ENCODE measurements at regions not wholly inside any gene's neighbourhood (a gene's known extent, or its start where the extent isn't known, plus 50 kb on each side); places are given as distances from the start of the nearest gene placed in this dataset.

DNA sequence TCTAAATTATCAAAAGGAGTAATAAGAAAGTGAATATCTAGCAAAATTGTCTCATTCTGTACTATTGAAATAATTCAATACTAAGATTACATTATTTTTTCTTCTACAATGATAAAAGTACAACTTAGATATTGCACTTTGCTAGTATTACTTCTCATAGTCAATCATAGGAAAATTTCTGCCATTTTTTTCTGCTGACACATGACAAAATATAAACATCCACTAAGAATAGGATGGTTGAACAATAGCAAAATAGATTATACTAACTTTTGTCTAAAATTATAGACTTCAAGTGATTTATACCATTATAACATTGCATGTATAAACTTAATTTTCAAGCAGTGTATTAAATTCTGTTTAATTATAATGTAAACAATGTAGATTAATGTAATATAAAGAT, 540.2 kb downstream of the PDHA2 start:
- H3K27ac Mint-ChIP-seq (ENCODE audit: unreplicated experiment): no peak overlapping the region
- no peaks in the 10 kb centered on the region for H3K36me3 Mint-ChIP-seq (ENCODE audit: insufficient read depth, unreplicated experiment)
- H3K4me1 Mint-ChIP-seq (ENCODE audit: low read depth, unreplicated experiment): no peaks in the 10 kb centered on the region
- no peak overlapping the region for H3K4me3 Mint-ChIP-seq (ENCODE audit: low read depth, unreplicated experiment)
- H3K9me3 Mint-ChIP-seq (ENCODE audit: low read depth, unreplicated experiment): peaks cover 2% of the 10 kb centered on the region
- no TSS peak for BruUV-seq (replicated peaks)
- CTCF ChIA-PET: no interaction called here
- DNase-seq: no peak
- TF ChIP-seq, protein P1, sequence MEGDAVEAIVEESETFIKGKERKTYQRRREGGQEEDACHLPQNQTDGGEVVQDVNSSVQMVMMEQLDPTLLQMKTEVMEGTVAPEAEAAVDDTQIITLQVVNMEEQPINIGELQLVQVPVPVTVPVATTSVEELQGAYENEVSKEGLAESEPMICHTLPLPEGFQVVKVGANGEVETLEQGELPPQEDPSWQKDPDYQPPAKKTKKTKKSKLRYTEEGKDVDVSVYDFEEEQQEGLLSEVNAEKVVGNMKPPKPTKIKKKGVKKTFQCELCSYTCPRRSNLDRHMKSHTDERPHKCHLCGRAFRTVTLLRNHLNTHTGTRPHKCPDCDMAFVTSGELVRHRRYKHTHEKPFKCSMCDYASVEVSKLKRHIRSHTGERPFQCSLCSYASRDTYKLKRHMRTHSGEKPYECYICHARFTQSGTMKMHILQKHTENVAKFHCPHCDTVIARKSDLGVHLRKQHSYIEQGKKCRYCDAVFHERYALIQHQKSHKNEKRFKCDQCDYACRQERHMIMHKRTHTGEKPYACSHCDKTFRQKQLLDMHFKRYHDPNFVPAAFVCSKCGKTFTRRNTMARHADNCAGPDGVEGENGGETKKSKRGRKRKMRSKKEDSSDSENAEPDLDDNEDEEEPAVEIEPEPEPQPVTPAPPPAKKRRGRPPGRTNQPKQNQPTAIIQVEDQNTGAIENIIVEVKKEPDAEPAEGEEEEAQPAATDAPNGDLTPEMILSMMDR (IDR thresholded peaks at IDR 0.05; ENCODE audit: unreplicated experiment): no peak
- intact Hi-C loops (cut with micrococcal nuclease; ENCODE audit: unreplicated experiment): no loop called here
- H3K27me3 Mint-ChIP-seq (ENCODE audit: unreplicated experiment): no peaks in the 10 kb centered on the region

DNA sequence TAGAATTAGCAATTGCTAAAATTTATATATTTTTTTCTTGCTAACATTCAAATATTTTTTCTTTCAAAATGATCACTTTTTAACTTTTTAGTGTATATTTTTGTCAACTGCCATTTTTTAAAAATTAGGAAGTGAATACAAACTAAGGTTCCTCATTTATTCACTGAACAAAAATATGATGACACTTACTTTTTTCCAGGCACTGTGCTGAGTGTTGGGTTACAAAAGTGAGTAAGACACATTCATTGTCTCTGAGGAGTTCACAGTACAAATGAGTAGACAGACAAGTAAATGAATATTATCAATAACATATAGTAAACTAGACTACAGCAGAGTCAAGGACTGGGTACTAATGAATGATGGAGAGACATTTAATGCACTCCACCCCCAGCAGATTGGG, 543.5 kb downstream of the PDHA2 start:
- CTCF ChIA-PET: no interaction called here
- H3K27ac Mint-ChIP-seq (ENCODE audit: unreplicated experiment): no peak overlapping the region
- no peaks in the 10 kb centered on the region for H3K4me1 Mint-ChIP-seq (ENCODE audit: low read depth, unreplicated experiment)
- no peak overlapping the region for H3K4me3 Mint-ChIP-seq (ENCODE audit: low read depth, unreplicated experiment)
- H3K36me3 Mint-ChIP-seq (ENCODE audit: insufficient read depth, unreplicated experiment): no peaks in the 10 kb centered on the region
- peaks cover 2% of the 10 kb centered on the region for H3K9me3 Mint-ChIP-seq (ENCODE audit: low read depth, unreplicated experiment)
- no peaks in the 10 kb centered on the region for H3K27me3 Mint-ChIP-seq (ENCODE audit: unreplicated experiment)
- TF ChIP-seq, protein P1 (IDR thresholded peaks at IDR 0.05; ENCODE audit: unreplicated experiment): no peak
- intact Hi-C loops (cut with micrococcal nuclease; ENCODE audit: unreplicated experiment): no loop called here
- no TSS peak for BruUV-seq (replicated peaks)
- no peak for DNase-seq

DNA sequence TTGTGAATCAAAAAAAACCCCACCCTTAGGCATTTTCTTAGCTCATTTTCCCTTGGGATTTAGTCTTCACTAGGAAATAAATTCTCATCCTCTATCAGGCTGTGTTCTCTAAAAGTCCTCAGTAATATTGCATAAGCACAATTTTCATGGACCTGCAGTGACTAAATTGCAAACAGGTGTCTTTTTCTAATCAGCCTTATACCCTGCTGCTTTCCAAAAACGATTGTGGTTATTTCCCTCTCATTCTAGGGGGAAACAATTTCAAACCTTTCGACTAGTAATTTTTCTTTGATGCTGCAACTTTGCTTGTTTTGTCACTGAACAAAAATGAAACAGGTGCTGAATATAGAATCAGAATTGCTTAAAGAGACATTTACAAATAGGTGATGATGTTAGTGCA, 549.9 kb downstream of the PDHA2 start:
- no TSS peak for BruUV-seq (replicated peaks)
- Mint-ChIP-seq H3K9me3 (ENCODE audit: low read depth, unreplicated experiment) (peaks cover 2% of the 10 kb centered on the region), H3K27ac (ENCODE audit: unreplicated experiment) (no peak overlapping the region), H3K27me3 (ENCODE audit: unreplicated experiment) (no peaks in the 10 kb centered on the region), H3K4me1 (ENCODE audit: low read depth, unreplicated experiment) (no peaks in the 10 kb centered on the region), H3K4me3 (ENCODE audit: low read depth, unreplicated experiment) (no peak overlapping the region), H3K36me3 (ENCODE audit: insufficient read depth, unreplicated experiment) (no peaks in the 10 kb centered on the region)
- CTCF ChIA-PET: no interaction called here
- intact Hi-C loops (cut with micrococcal nuclease; ENCODE audit: unreplicated experiment): no loop called here
- TF ChIP-seq, protein P1 (IDR thresholded peaks at IDR 0.05; ENCODE audit: unreplicated experiment): no peak
- DNase-seq: no peak

DNA sequence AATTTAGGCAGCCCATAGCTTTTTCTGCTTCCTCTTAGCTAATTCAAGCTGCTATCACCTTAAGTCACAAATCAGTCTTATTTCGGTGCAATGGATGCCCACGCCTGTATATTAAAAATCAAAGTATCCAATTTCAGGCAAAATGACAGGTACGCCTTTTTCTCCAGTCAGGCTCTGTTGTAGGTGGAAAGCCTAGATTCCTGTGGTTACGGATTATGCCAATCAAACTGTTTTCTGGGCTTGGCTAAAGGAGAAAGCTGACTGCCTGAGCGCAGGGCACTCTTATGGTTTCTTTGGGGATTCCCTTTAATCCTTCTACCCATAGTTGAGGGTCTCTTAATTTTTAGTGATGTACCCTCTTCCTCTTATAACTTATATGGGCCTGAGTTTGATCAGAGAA, 550.5 kb downstream of the PDHA2 start:
- Mint-ChIP-seq H3K36me3 (ENCODE audit: insufficient read depth, unreplicated experiment) (no peaks in the 10 kb centered on the region), H3K4me3 (ENCODE audit: low read depth, unreplicated experiment) (no peak overlapping the region), H3K4me1 (ENCODE audit: low read depth, unreplicated experiment) (no peaks in the 10 kb centered on the region), H3K9me3 (ENCODE audit: low read depth, unreplicated experiment) (peaks cover 2% of the 10 kb centered on the region), H3K27me3 (ENCODE audit: unreplicated experiment) (no peaks in the 10 kb centered on the region), H3K27ac (ENCODE audit: unreplicated experiment) (no peak overlapping the region)
- intact Hi-C loops (cut with micrococcal nuclease; ENCODE audit: unreplicated experiment): no loop called here
- CTCF ChIA-PET: no interaction called here
- TF ChIP-seq, protein P1 (IDR thresholded peaks at IDR 0.05; ENCODE audit: unreplicated experiment): no peak
- no TSS peak for BruUV-seq (replicated peaks)
- DNase-seq: no peak

DNA sequence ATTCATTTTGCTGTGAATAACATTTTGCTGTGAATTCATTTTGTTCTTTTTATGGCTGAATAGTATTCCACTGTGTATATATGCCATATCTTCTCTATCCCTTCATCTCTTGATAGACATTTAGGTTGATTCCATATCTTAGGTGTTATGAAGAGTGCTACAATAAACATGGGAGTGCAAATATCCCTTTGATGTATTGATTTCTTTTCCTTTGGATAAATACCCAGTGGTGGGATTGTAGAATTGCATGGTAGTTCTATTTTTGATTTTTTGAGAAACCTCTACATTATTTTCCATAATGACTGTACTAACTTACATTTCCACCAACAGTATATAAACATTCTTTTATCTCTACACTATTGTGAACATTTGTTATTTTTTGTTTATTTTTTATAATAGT, 555.9 kb downstream of the PDHA2 start:
- CTCF ChIA-PET: no interaction called here
- H3K4me3 Mint-ChIP-seq (ENCODE audit: low read depth, unreplicated experiment): no peak overlapping the region
- H3K27ac Mint-ChIP-seq (ENCODE audit: unreplicated experiment): no peak overlapping the region
- H3K36me3 Mint-ChIP-seq (ENCODE audit: insufficient read depth, unreplicated experiment): no peaks in the 10 kb centered on the region
- no peak for DNase-seq
- intact Hi-C loops (cut with micrococcal nuclease; ENCODE audit: unreplicated experiment): no loop called here
- no peaks in the 10 kb centered on the region for H3K27me3 Mint-ChIP-seq (ENCODE audit: unreplicated experiment)
- no peaks in the 10 kb centered on the region for H3K4me1 Mint-ChIP-seq (ENCODE audit: low read depth, unreplicated experiment)
- BruUV-seq (replicated peaks): no TSS peak
- TF ChIP-seq, protein P1 (IDR thresholded peaks at IDR 0.05; ENCODE audit: unreplicated experiment): no peak
- H3K9me3 Mint-ChIP-seq (ENCODE audit: low read depth, unreplicated experiment): peaks cover 2% of the 10 kb centered on the region
